Middle frontal gyrus (tissue), 1 donor: ENCODE measurements at regions not wholly inside any gene's neighbourhood (a gene's known extent, or its start where the extent isn't known, plus 50 kb on each side); places are given as distances from the start of the nearest gene placed in this dataset.

Experiments used
- DNase-seq: peaks from one replicate; pipeline ENCODE4 v3.0.0-alpha.2; 2015; ENCODE audit warnings: low spot score; ENCODE audit errors: extremely low spot score

GRCh38 chr6:139871165-139871710 is 496.8 kb upstream of the CITED2 start:
- no peak for DNase-seq

DNA sequence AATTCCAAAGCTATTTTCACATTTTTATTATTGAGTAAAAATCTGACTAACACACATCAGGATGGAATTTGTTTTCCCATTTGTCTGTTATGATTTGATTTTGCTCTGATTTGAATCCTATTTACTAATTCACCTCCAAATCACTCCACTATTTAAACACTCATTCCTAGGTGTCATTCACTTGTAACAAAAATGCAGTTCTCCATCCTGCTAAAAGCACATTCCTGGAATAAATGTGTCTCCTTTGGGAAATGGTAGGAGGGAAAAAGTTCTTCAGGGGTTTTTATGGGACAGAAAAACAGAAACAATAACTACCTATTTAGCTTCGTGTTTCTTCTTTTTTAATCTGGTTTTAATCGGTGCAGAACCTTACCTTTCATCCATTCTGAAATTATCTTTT is 494.1 kb upstream of the CITED2 start:
- no peak for DNase-seq

DNA sequence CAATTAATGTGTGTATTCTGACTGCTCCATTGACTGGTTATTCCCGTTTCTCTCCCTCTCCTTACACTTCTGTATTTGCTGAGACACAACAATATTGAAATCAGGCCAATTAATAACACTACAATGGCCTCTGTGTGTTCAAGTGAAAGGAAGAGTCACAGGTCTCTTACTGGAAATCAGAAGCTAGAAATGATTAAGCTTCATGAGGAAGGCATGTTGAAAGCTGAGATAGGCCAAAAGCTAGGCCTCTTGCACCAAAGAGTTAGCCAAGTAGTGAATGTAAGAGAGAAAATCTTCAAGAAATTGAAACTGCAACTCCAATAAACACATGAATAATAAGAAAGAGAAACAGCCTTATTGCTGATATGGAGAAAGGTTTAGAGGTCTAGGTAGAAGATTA is 489.5 kb upstream of the CITED2 start:
- DNase-seq, result no peak

DNA sequence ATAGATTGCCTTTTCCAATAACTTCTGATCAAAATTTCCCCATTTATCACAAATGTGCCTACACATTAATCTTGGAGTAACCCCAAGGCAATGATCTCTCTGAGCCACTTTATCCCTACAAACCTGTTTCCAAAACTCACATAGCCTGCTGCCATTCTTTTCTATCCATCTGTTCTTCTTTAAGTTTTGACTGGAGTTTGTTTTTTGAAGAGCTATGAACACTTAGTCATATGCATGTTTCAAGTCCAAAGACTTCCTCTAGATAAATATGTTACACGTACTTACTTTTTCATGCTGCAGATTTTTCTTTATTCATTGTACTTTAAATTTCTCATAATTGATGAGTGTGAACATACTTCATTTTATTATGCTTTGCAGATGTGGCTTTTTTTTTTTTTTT is 488.9 kb upstream of the CITED2 start:
- no peak for DNase-seq

DNA sequence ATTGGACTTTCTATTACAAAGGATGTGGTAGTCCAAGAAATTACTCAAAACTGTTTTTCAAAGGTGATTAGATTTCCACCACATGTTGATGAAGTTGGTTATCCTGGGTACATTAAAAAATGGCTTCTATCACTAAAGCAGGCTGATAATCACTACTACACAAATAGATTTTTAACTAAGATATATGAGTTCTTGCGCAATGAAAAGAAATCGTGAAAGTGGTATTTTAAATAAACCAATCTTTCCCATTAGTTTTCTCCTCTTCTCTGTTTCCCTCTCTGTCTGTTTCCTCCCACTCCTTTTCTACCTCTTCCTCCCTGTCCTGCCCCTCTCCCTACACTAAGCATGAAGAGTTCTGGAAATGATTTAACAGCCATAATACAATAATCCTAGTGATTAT is 487.9 kb upstream of the CITED2 start:
- no peak for DNase-seq

GRCh38 chr6:139860203-139860602 is 485.8 kb upstream of the CITED2 start:
- DNase-seq, result no peak

- DNase-seq, result no peak
These were observed 484.0 kb upstream of the CITED2 start for GRCh38 chr6:139858429-139858828.

GRCh38 chr6:139857143-139857542 is 482.7 kb upstream of the CITED2 start:
- DNase-seq, result no peak

DNA sequence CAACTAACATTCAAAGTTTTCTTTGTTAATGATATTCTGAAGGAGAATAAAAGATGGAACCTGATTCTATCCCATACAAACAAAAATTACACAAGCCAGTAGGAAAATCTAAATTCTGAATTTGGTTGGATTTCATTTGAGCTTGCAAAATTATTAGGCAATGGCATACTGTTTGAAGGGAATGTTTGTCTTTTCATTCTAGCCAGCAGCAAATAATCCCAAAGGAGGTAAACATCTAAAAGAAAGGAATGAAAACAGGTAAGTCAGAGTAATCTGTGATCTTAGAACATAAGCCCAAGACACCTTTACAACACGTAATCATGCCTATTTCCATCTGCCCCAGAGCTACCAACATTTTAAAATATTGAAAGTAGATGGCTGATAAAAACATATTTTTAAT is 482.1 kb upstream of the CITED2 start:
- no peak for DNase-seq

GRCh38 chr6:139855671-139856311 is 481.3 kb upstream of the CITED2 start:
- no peak for DNase-seq

DNA sequence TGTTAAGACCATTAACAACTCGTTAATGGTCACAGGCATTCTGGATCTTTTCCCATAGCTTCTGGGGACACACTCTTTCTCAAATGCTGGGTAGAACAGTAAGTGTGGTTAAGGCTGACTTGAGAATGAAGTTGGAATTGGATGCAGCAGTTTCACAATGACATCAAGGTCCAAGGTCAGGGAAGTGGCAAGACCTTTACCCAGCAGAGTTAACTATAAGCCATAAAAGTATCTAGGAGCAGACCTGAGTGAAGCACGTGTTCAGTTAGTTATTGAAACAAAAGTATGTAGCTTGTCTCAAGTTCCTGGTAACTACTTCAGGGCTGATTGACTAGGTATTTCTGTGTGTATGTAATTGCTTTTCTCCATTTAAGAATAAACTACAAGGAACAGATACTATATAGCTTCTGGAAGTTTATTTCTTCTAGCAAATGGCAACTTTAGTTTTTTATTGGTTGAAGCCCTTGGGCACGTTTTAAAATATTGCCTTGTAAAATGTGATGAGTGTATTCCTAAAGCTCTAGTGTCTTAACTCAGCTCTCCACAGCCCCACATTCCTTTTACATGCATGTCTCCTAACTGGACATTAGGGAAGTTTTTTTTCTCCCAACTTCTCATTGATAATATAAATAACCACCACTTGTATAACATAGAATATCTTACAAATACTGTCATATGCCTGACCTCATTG is 479.0 kb upstream of the CITED2 start:
- no peak for DNase-seq

- DNase-seq, result no peak
These were observed 478.2 kb upstream of the CITED2 start for GRCh38 chr6:139852488-139853140.

DNA sequence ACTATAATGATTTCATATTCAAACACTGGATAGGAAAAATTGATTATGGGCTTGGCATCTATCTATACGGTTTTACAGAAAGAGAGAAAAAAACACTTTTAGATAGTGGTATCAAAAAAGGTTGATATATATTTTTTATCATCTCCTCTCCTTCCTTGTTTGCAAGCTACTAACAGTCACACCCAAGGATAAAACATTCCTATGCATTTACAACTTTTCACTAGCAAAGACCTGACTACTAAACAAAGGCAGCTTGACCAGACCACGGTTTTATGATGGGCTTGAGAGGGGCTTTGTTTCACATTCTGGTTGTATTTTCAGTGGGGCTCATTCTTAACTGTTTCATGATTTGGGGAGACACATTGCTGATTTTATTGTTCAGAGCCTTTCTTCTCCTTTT is 477.6 kb upstream of the CITED2 start:
- DNase-seq, result no peak

DNA sequence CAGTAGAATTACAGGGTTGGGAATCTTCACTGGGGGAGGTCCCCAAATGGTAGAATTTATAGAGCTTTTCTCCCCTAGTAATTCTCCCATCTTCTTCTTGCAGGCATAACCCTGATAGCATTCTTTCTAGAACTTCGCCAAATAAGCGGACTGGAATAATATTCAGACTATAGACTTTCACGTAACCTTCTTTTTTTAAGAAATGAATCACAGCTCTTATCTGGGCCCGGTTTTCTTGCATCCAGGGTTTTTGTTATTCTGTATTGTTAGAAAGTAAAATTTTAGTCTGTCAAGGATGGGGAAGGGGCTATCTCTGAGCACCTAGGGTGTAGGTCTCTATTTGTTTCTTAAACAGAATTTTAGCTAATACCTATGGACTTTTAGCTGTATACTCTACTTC is 476.8 kb upstream of the CITED2 start:
- no peak for DNase-seq

GRCh38 chr6:139850512-139850911 is 476.1 kb upstream of the CITED2 start:
- DNase-seq, result no peak

- DNase-seq, result no peak
These were observed 473.0 kb upstream of the CITED2 start for GRCh38 chr6:139847457-139847813.

GRCh38 chr6:139846538-139847456 is 472.3 kb upstream of the CITED2 start:
- no peak for DNase-seq

DNA sequence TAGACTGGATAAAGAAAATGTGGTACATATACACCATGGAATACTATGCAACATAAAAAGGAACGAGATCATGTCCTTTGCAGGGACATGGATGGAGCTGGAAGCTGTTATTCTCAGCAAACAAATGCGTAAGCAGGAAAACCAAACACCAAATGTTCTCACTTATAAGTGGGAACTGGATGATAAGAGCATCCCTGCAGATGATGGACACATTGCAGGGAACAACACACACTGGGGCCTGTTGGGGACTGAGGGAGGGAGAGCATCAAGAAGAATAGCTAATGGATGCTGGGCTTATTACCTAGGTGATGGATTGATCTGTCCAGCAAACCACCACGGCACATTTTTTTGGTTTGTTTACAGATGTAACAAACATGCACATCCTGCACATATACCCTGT is 470.5 kb upstream of the CITED2 start:
- no peak for DNase-seq

- DNase-seq, result no peak
These were observed 467.4 kb upstream of the CITED2 start for GRCh38 chr6:139841794-139842215.

DNA sequence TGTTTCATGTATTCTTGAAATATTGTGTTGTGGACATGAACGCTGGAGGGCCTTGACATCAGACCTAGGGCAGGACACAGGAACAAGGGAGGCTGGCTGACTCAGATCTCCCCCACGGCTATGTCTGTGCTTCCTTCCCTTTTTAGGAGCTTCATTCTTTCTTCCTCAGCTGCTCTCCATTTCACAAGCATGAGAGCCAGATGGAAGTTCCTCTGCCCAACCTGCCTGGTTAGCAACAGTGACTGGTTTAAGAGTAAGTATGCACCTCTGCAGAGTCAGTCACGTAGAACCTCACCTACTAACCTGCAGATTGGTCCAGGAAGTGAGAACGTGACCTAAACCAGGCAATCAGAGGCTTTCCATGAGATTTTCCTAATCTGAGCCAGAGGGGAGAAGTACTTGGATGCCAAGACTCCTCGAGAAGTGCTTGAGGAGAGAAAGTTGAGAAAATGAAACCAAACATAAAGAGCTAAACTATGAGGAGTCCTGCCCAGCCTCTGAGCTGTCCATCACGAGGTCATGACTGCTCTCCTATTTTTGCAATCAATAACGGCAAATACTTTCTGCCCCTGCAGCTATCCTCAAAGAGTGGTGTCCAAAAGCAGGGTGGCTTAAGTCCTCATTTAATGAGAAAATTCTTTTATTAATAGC is 465.2 kb upstream of the CITED2 start:
- no peak for DNase-seq

DNA sequence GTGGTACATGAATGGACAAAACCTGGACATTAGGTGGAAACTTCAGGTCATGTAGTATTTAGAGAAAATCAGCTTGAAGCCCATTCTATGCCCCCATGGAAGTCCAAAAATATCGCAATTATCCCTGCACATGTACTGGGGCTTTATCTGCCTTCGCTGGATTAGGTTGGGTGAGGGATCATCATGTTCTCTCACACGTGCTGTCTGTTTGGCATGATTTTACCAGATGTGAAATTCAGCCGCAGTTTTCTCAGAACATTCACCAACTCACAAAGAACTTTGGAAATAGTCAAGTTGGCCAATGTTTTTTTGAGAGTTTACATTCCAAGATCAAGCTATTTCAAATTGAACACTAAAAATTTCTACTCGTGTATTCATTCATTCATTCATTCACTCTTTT is 459.8 kb upstream of the CITED2 start:
- DNase-seq, result no peak
